Osteoblast (primary cell): ENCODE measurements at regions not wholly inside any gene's neighbourhood (a gene's known extent, or its start where the extent isn't known, plus 50 kb on each side); places are given as distances from the start of the nearest gene placed in this dataset.

Source experiments
- DNase-seq: peaks from one replicate; pipeline ENCODE4 v3.0.0; 2011; ENCODE audit warnings: low spot score, mixed read lengths; ENCODE audit not compliant: insufficient read length; ENCODE audit errors: missing footprints
- H2AFZ ChIP-seq: 2 replicates; pipeline ENCODE4 v1.6.0; 2011; ENCODE audit warnings: mild to moderate bottlenecking, low read length
- H3K27ac ChIP-seq: 2 replicates; pipeline ENCODE4 v1.5.1; 2011; ENCODE audit warnings: mild to moderate bottlenecking, low read depth, low read length, moderate library complexity
- H3K27me3 ChIP-seq: 2 replicates; pipeline ENCODE4 v1.6.0; 2012; ENCODE audit warnings: mild to moderate bottlenecking, control low read depth, inconsistent platforms, low read length, moderate library complexity; ENCODE audit not compliant: insufficient read depth
- H3K36me3 ChIP-seq: 2 replicates; pipeline ENCODE4 v1.5.1; 2011; ENCODE audit warnings: mild to moderate bottlenecking, low read length, control low read depth, moderate library complexity; ENCODE audit not compliant: insufficient read depth
- H3K4me1 ChIP-seq: 2 replicates; pipeline ENCODE4 v1.5.1; 2011; ENCODE audit warnings: mild to moderate bottlenecking, low read length, control low read depth, moderate library complexity; ENCODE audit not compliant: insufficient read depth
- H3K4me2 ChIP-seq: 2 replicates; pipeline ENCODE4 v1.6.0; 2011; ENCODE audit warnings: mild to moderate bottlenecking, low read length; ENCODE audit not compliant: insufficient read depth
- H3K4me3 ChIP-seq: fragments of 200-600 bp; sonication (generic); 3 replicates; pipeline ENCODE4 v1.5.1; 2012; ENCODE audit warnings: mild to moderate bottlenecking, low read length, inconsistent platforms; ENCODE audit not compliant: insufficient read depth
- H3K79me2 ChIP-seq: 2 replicates; pipeline ENCODE4 v1.6.0; 2012; ENCODE audit warnings: mild to moderate bottlenecking, low read length, control low read depth, inconsistent platforms; ENCODE audit not compliant: insufficient read depth
- H3K9me3 ChIP-seq: 2 replicates; pipeline ENCODE4 v1.5.1; 2011; ENCODE audit warnings: low read depth, low read length, control low read depth
- H4K20me1 ChIP-seq: 2 replicates; pipeline ENCODE4 v1.6.0; 2012; ENCODE audit warnings: mild to moderate bottlenecking, low read length, control low read depth; ENCODE audit not compliant: insufficient read depth
- TF ChIP-seq, protein P1 (sequence below): IDR thresholded peaks from 2 replicates; pipeline ENCODE4 v1.5.1; 2011; ENCODE audit warnings: mild to moderate bottlenecking, low read depth, low read length, moderate library complexity; ENCODE audit errors: extremely low read depth

DNA sequence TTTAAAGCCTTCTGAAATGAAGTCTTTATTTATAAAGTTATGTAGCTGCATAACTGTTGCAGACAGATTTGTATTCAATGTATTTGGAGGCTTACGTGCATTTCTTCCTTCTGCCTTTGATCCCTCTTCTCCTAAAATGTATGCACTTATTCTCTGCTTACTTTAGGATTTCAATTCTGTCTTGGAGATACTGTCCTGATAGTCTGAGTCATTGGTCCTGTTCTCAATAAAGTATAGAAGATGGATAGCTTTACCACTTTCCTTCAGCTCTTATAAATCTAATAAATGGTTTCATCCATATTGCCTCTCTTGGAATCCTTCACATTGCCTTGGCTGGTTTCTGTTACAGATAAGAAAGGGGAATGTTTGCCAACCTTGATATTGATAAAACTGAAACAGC is 430.1 kb upstream of the CAMK1G start:
- H3K4me2 ChIP-seq, result no peak overlapping the region
- no peaks in the 10 kb centered on the region for H3K36me3 ChIP-seq
- no peak overlapping the region for H3K27ac ChIP-seq
- no peaks in the 10 kb centered on the region for H4K20me1 ChIP-seq
- H2AFZ ChIP-seq, result no peak overlapping the region
- H3K79me2 ChIP-seq, result no peaks in the 10 kb centered on the region
- H3K9me3 ChIP-seq, result no peaks in the 10 kb centered on the region
- no peaks in the 10 kb centered on the region for H3K27me3 ChIP-seq
- TF ChIP-seq, protein P1, sequence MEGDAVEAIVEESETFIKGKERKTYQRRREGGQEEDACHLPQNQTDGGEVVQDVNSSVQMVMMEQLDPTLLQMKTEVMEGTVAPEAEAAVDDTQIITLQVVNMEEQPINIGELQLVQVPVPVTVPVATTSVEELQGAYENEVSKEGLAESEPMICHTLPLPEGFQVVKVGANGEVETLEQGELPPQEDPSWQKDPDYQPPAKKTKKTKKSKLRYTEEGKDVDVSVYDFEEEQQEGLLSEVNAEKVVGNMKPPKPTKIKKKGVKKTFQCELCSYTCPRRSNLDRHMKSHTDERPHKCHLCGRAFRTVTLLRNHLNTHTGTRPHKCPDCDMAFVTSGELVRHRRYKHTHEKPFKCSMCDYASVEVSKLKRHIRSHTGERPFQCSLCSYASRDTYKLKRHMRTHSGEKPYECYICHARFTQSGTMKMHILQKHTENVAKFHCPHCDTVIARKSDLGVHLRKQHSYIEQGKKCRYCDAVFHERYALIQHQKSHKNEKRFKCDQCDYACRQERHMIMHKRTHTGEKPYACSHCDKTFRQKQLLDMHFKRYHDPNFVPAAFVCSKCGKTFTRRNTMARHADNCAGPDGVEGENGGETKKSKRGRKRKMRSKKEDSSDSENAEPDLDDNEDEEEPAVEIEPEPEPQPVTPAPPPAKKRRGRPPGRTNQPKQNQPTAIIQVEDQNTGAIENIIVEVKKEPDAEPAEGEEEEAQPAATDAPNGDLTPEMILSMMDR, result no peak
- no peaks in the 10 kb centered on the region for H3K4me1 ChIP-seq
- H3K4me3 ChIP-seq, result no peak overlapping the region
- DNase-seq, result no peak

DNA sequence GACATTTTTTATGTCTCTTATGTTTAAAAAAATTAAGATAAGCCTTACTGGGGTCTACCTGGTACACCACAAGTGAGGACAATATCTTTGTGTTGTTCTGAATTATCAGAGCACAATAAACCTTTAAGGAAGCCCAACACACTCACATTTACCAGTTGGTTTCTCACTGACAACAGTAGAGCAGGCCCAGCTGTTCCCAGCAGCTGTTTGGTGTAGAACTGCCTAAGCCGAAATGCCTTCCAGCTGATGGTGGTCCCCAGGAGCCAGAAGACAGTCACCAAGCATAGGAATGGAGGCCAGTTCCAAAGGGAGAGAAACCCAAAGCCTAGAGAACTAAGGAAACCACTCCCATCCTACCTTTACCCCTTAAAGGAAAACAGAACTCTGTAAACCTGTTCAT is 428.6 kb upstream of the CAMK1G start:
- Histone ChIP-seq H3K4me2 (no peak overlapping the region), H3K27ac (no peak overlapping the region), H3K4me1 (no peaks in the 10 kb centered on the region), H3K27me3 (no peaks in the 10 kb centered on the region), H3K36me3 (no peaks in the 10 kb centered on the region), H4K20me1 (no peaks in the 10 kb centered on the region), H2AFZ (no peak overlapping the region), H3K9me3 (no peaks in the 10 kb centered on the region), H3K79me2 (no peaks in the 10 kb centered on the region), H3K4me3 (no peak overlapping the region)
- DNase-seq, result no peak
- TF ChIP-seq, protein P1, result no peak

DNA sequence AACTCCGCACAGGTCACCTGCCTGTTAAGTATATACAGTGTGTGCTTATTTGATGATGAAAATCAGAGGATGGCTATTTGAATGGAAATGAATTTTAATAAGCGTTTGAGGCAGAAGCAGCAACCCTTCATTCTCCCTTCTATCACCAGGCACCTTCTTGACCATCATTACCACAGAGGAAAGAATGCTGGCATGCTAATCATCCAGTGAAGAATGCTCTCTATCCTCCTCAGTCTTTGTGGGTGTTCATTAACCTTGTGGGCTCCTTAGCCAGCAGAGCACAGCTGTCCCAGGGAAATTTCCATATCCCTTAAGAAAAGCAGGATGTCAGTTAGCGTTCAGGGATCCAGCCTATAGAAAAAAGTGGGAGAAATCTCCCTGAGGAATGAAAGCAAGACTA is 428.0 kb upstream of the CAMK1G start:
- H2AFZ ChIP-seq, result no peak overlapping the region
- H4K20me1 ChIP-seq, result no peaks in the 10 kb centered on the region
- H3K9me3 ChIP-seq, result no peaks in the 10 kb centered on the region
- TF ChIP-seq, protein P1, result no peak
- no peak overlapping the region for H3K4me2 ChIP-seq
- H3K4me3 ChIP-seq, result no peak overlapping the region
- no peaks in the 10 kb centered on the region for H3K4me1 ChIP-seq
- H3K27ac ChIP-seq, result no peak overlapping the region
- no peaks in the 10 kb centered on the region for H3K36me3 ChIP-seq
- no peaks in the 10 kb centered on the region for H3K79me2 ChIP-seq
- H3K27me3 ChIP-seq, result no peaks in the 10 kb centered on the region
- DNase-seq, result no peak

DNA sequence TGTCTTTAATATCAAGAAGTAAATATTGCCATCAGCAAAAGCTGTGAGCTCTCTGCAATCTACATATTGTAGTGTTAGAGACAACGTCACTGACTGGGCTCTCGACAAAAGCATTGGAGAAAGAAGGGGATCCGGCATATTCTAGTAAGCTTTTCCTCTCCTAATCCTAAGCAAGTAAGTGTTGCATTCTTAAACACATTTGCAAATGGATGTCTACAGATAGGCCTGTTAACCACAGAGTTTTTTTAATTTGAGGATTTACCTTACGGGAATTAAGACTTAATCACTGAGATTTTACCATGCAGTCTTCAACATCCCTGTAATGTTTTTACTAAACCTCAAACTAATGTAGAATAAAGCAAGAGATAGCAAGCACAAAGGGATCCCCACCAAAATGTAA is 426.5 kb upstream of the CAMK1G start:
- H3K79me2 ChIP-seq, result no peaks in the 10 kb centered on the region
- no peaks in the 10 kb centered on the region for H3K4me1 ChIP-seq
- H3K36me3 ChIP-seq, result no peaks in the 10 kb centered on the region
- H4K20me1 ChIP-seq, result no peaks in the 10 kb centered on the region
- H3K27ac ChIP-seq, result no peak overlapping the region
- H3K9me3 ChIP-seq, result no peaks in the 10 kb centered on the region
- H3K27me3 ChIP-seq, result no peaks in the 10 kb centered on the region
- TF ChIP-seq, protein P1, result no peak
- no peak for DNase-seq
- H3K4me2 ChIP-seq, result no peak overlapping the region
- no peak overlapping the region for H2AFZ ChIP-seq
- H3K4me3 ChIP-seq, result no peak overlapping the region
